SK-N-SH (cell line): ENCODE measurements at regions not wholly inside any gene's neighbourhood (a gene's known extent, or its start where the extent isn't known, plus 50 kb on each side); places are given as distances from the start of the nearest gene placed in this dataset.

ENCODE experiments used
- CTCF ChIA-PET: fragments of 300-600, 350-600 bp; formaldehyde crosslinking; extraction: SDS; loops from one replicate; lab custom pipeline; 2021; lab: Yijun Ruan, JAX
- POLR2A ChIA-PET: fragments of 350-600 bp; sonication (Branson Sonifier 250); formaldehyde crosslinking; extraction: SDS; loops from one replicate; lab custom pipeline; 2020; ENCODE audit warnings: antibody characterized with exemption, inconsistent platforms; lab: Yijun Ruan, JAX
- DNase-seq: peaks from one replicate; pipeline ENCODE4 v3.0.0; 2012
- H2AFZ ChIP-seq: fragments of 200-600 bp; sonication (generic); 2 replicates; pipeline ENCODE4 v1.8.1; 2016; ENCODE audit warnings: antibody characterized with exemption, mild to moderate bottlenecking, low read depth
- H3F3A ChIP-seq: fragments of 200-600 bp; sonication (generic); replicated peaks from 2 replicates; pipeline ENCODE3; 2016; ENCODE audit warnings: antibody characterized with exemption, mild to moderate bottlenecking; ENCODE audit not compliant: insufficient read depth
- H3K27ac ChIP-seq, 2 experiments: fragments of 200-500 bp in 1 of 2; fragments of 200-600 bp in 1 of 2; sonication (Bioruptor generic) in 1 of 2; sonication (generic), shearing (Covaris generic) in 1 of 2; 2 replicates each; pipeline versions ENCODE4 v1.5.1 to v1.6.1; 2014 to 2016; ENCODE audit warnings: low read depth in 2 of 2, inconsistent platforms in 1 of 2, low read length in 1 of 2, mild to moderate bottlenecking in 1 of 2, mixed read lengths in 1 of 2
- H3K27me3 ChIP-seq: fragments of 200-600 bp; sonication (generic), shearing (Covaris generic); 2 replicates; pipeline ENCODE4 v1.6.1; 2016; ENCODE audit warnings: mixed run types; ENCODE audit not compliant: insufficient read depth
- H3K36me3 ChIP-seq, 2 experiments: fragments of 200-500 bp in 1 of 2; fragments of 200-600 bp in 1 of 2; sonication (Bioruptor generic) in 1 of 2; sonication (generic) in 1 of 2; replicated peaks in 1 of 2; 2 replicates each; pipeline versions ENCODE3 to v1.5.1; 2014 to 2016; ENCODE audit warnings: low read length in 1 of 2, mild to moderate bottlenecking in 1 of 2; ENCODE audit not compliant: insufficient read depth in 2 of 2, control insufficient read depth in 1 of 2
- H3K4me1 ChIP-seq, 2 experiments: fragments of 200-500 bp in 1 of 2; fragments of 200-600 bp in 1 of 2; sonication (Bioruptor generic) in 1 of 2; sonication (generic), shearing (Covaris generic) in 1 of 2; 2 replicates each; pipeline versions ENCODE4 v1.5.1 to v1.6.1; 2014 to 2016; ENCODE audit warnings: low read depth in 1 of 2, low read length in 1 of 2, mixed run types in 1 of 2; ENCODE audit not compliant: insufficient read depth in 2 of 2, control insufficient read depth in 1 of 2
- H3K4me2 ChIP-seq: fragments of 200-600 bp; sonication (generic), shearing (Covaris generic); 2 replicates; pipeline ENCODE4 v1.6.1; 2017; ENCODE audit warnings: mixed run types
- H3K4me3 ChIP-seq, 2 experiments: fragments of 200-500 bp in 1 of 2; fragments of 200-600 bp in 1 of 2; sonication (Bioruptor generic) in 1 of 2; sonication (generic), shearing (Covaris generic) in 1 of 2; 2 replicates each; pipeline versions ENCODE4 v1.5.1 to v1.8.1; 2014 to 2016; ENCODE audit warnings: low read depth in 2 of 2, inconsistent platforms in 1 of 2, low read length in 1 of 2, mild to moderate bottlenecking in 1 of 2, mixed read lengths in 1 of 2, moderate library complexity in 1 of 2
- H3K79me2 ChIP-seq: fragments of 200-600 bp; sonication (generic); 2 replicates; pipeline ENCODE4 v1.8.1; 2017; ENCODE audit warnings: mild to moderate bottlenecking; ENCODE audit not compliant: insufficient read depth
- H3K9ac ChIP-seq: fragments of 200-600 bp; sonication (generic); 2 replicates; pipeline ENCODE4 v1.6.1; 2017; ENCODE audit warnings: mixed run types
- H3K9me2 ChIP-seq: fragments of 200-600 bp; sonication (generic); 2 replicates; pipeline ENCODE4 v1.6.1; 2017; ENCODE audit warnings: mixed run types
- H3K9me3 ChIP-seq: fragments of 200-600 bp; sonication (generic); 2 replicates; pipeline ENCODE4 v1.6.1; 2017; ENCODE audit warnings: mixed run types, mild to moderate bottlenecking, moderate library complexity
- H4K20me1 ChIP-seq: fragments of 200-600 bp; sonication (generic); 2 replicates; pipeline ENCODE4 v1.6.1; 2017; ENCODE audit warnings: mild to moderate bottlenecking, mixed run types; ENCODE audit not compliant: insufficient read depth
- CHD2 ChIP-seq: fragments of 150-350 bp; IDR thresholded peaks from 2 replicates; pipeline ENCODE4 v1.6.1; 2018; ENCODE audit warnings: low read length; ENCODE audit not compliant: partially characterized antibody
- CTCF ChIP-seq: fragments of 200-600 bp; sonication (generic); IDR thresholded peaks from 2 replicates; pipeline ENCODE4 v1.6.1; 2017; ENCODE audit warnings: antibody characterized with exemption, mild to moderate bottlenecking, moderate library complexity
- ELF1 ChIP-seq: IDR thresholded peaks from 2 replicates; pipeline ENCODE4 v1.4.0; 2012
- EP300 ChIP-seq, 2 experiments: IDR thresholded peaks; 2 replicates each; pipeline versions ENCODE4 v1.4.0 to v1.6.1; 2012; ENCODE audit warnings: borderline replicate concordance in 1 of 2, low read depth in 1 of 2, low read length in 1 of 2
- EZH2phosphoT487 ChIP-seq: fragments of 200-600 bp; sonication (generic); IDR thresholded peaks from 2 replicates; pipeline ENCODE4 v1.6.1; 2017; ENCODE audit warnings: low read depth, mixed run types, mild to moderate bottlenecking, antibody characterized with exemption, moderate library complexity, borderline replicate concordance
- MXI1 ChIP-seq: IDR thresholded peaks from 2 replicates; pipeline ENCODE4 v1.6.1; 2012; ENCODE audit warnings: mild to moderate bottlenecking, low read depth, low read length, improper control_type of control experiment
- NFIC ChIP-seq: IDR thresholded peaks from 2 replicates; pipeline ENCODE4 v1.4.0; 2012; ENCODE audit warnings: borderline replicate concordance
- NRF1 ChIP-seq: IDR thresholded peaks from 2 replicates; pipeline ENCODE4 v1.6.1; 2012; ENCODE audit warnings: low read depth, mild to moderate bottlenecking, low read length
- PBX3 ChIP-seq: IDR thresholded peaks from 2 replicates; pipeline ENCODE4; 2012
- POLR2AphosphoS5 ChIP-seq: IDR thresholded peaks from 2 replicates; pipeline ENCODE4 v1.6.1; 2012; ENCODE audit warnings: low read depth, low read length
- RCOR1 ChIP-seq: fragments of 150-350 bp; IDR thresholded peaks from 2 replicates; pipeline ENCODE4 v1.6.1; 2017; ENCODE audit warnings: antibody characterized with exemption, low read length
- RFX5 ChIP-seq: IDR thresholded peaks from 2 replicates; pipeline ENCODE4 v1.6.1; 2012; ENCODE audit warnings: mild to moderate bottlenecking, improper control_type of control experiment, low read length
- TAF1 ChIP-seq: IDR thresholded peaks from 2 replicates; pipeline ENCODE4 v1.6.1; 2012; ENCODE audit warnings: low read depth, mild to moderate bottlenecking, low read length, moderate library complexity, borderline replicate concordance
- TEAD4 ChIP-seq: IDR thresholded peaks from 2 replicates; pipeline ENCODE4 v1.4.0; 2012; ENCODE audit warnings: mild to moderate bottlenecking, borderline replicate concordance; ENCODE audit not compliant: insufficient read depth
- WGBS: methylation state at CpG from one replicate; pipeline ENCODE4 v1.1.6; 2017; ENCODE audit warnings: low lambda C conversion rate; 5-methylcytosine and 5-hydroxymethylcytosine counted together

GRCh38 chr12:23303821-23304220 lies 645.6 kb downstream of the SOX5 start:
- Histone ChIP-seq H3K36me3 (no peaks in the 10 kb centered on the region), H3K79me2 (no peaks in the 10 kb centered on the region), H3K27me3 (no peaks in the 10 kb centered on the region), H3K9ac (no peak overlapping the region), H2AFZ (no peak overlapping the region), H3K9me2 (no peaks in the 10 kb centered on the region), H3K9me3 (no peaks in the 10 kb centered on the region), H4K20me1 (no peaks in the 10 kb centered on the region), H3K4me3 (no peak overlapping the region), H3K27ac (no peak overlapping the region), H3K4me1 (no peaks in the 10 kb centered on the region), H3K4me2 (no peak overlapping the region), H3F3A (no peaks in the 10 kb centered on the region)
- no peak for DNase-seq
- WGBS: 13% methylated on average over 1 of the region's 1 CpG
- no peak for TF ChIP-seq EZH2phosphoT487
- no peak for TF ChIP-seq PBX3
- TF ChIP-seq POLR2AphosphoS5: no peak
- TF ChIP-seq CTCF: no peak
- TF ChIP-seq RFX5: no peak
- TF ChIP-seq ELF1: no peak
- TF ChIP-seq MXI1: no peak
- TF ChIP-seq EP300 (IDR thresholded peaks at IDR 0.05; ENCODE audit: borderline replicate concordance in 1 of 2, low read depth in 1 of 2, low read length in 1 of 2): no peak
- TF ChIP-seq TAF1: no peak
- TF ChIP-seq CHD2: no peak
- POLR2A ChIA-PET: no interaction called here
- CTCF ChIA-PET: interaction anchor here (1.0 kb wide), 1 partner anchor 13 kb away, joined by 3 read pairs; no protein-coding TSS in a partner anchor

GRCh38 chr12:23333938-23334337 lies 615.5 kb downstream of the SOX5 start:
- Histone ChIP-seq H3K4me3 (no peak overlapping the region), H3F3A (no peaks in the 10 kb centered on the region), H4K20me1 (no peaks in the 10 kb centered on the region), H3K4me2 (no peak overlapping the region), H3K9ac (no peak overlapping the region), H3K9me3 (no peaks in the 10 kb centered on the region), H3K79me2 (no peaks in the 10 kb centered on the region), H3K9me2 (no peaks in the 10 kb centered on the region), H3K27me3 (no peaks in the 10 kb centered on the region), H3K4me1 (no peaks in the 10 kb centered on the region), H3K27ac (no peak overlapping the region), H3K36me3 (no peaks in the 10 kb centered on the region), H2AFZ (no peak overlapping the region)
- CTCF ChIA-PET: no interaction called here
- WGBS: 10% methylated on average over 2 of the region's 2 CpGs
- no peak for DNase-seq
- POLR2A ChIA-PET: no interaction called here
- TF ChIP-seq NRF1 (no peak), TEAD4 (no peak), RFX5 (no peak), NFIC (no peak), RCOR1 (no peak)
